ENCODE measurements at regions not wholly inside any gene's neighbourhood (a gene's known extent, or its start where the extent isn't known, plus 50 kb on each side); places are given as distances from the start of the nearest gene placed in this dataset.

GRCh38 chr7:115731796-115732471 lies 298.6 kb downstream of the TFEC start:
- no peaks in the 10 kb centered on the region for H3K9me2 ChIP-seq (ENCODE audit: insufficient read depth)
- no peak for DNase-seq
- WGBS, 2 experiments (ENCODE audit: low coverage in 1 of 2, low lambda C conversion rate in 2 of 2, missing lambda C conversion rate in 2 of 2), result 65 to 82% methylated on average over 4 of the region's 4 CpGs
- H3F3A ChIP-seq (ENCODE audit: insufficient read depth), result no peaks in the 10 kb centered on the region
- H3K4me2 ChIP-seq (ENCODE audit: unreplicated experiment), result no peak overlapping the region
- TF ChIP-seq EZH2 (IDR thresholded peaks at IDR 0.05; ENCODE audit: insufficient read depth, poor library complexity, severe bottlenecking) (no peak), EZH2phosphoT487 (IDR thresholded peaks at IDR 0.05; ENCODE audit: insufficient read depth, low read depth) (no peak)
- no peaks in the 10 kb centered on the region for H3K79me2 ChIP-seq (ENCODE audit: insufficient read depth)
- in situ Hi-C loops (cut with MboI), result no loop called here
- no peak overlapping the region for H2AFZ ChIP-seq
- H3K27ac ChIP-seq, result no peak overlapping the region
- no peaks in the 10 kb centered on the region for H3K9me3 ChIP-seq (ENCODE audit: low read depth)
- H3K27me3 ChIP-seq (replicated peaks; ENCODE audit: insufficient read depth), result no peaks in the 10 kb centered on the region
- H3K4me1 ChIP-seq (ENCODE audit: insufficient read depth), result no peaks in the 10 kb centered on the region
- H3K36me3 ChIP-seq (ENCODE audit: low read depth), result no peaks in the 10 kb centered on the region
- H3K9ac ChIP-seq, result no peak overlapping the region
- no peak overlapping the region for H3K4me3 ChIP-seq
- H4K20me1 ChIP-seq (ENCODE audit: insufficient read depth), result no peaks in the 10 kb centered on the region

- Histone ChIP-seq H3F3A (ENCODE audit: insufficient read depth) (no peaks in the 10 kb centered on the region), H3K9ac (no peak overlapping the region), H3K9me3 (ENCODE audit: low read depth) (no peaks in the 10 kb centered on the region), H2AFZ (no peak overlapping the region), H3K4me3 (no peak overlapping the region), H3K27ac (no peak overlapping the region), H4K20me1 (ENCODE audit: insufficient read depth) (no peaks in the 10 kb centered on the region), H3K79me2 (ENCODE audit: insufficient read depth) (no peaks in the 10 kb centered on the region), H3K4me2 (ENCODE audit: unreplicated experiment) (no peak overlapping the region), H3K36me3 (ENCODE audit: low read depth) (no peaks in the 10 kb centered on the region), H3K9me2 (ENCODE audit: insufficient read depth) (no peaks in the 10 kb centered on the region; the same call in 1 of the 2 replicates), H3K4me1 (ENCODE audit: insufficient read depth) (no peaks in the 10 kb centered on the region), H3K27me3 (replicated peaks; ENCODE audit: insufficient read depth) (no peaks in the 10 kb centered on the region)
- TF ChIP-seq EZH2phosphoT487 (IDR thresholded peaks at IDR 0.05; ENCODE audit: insufficient read depth, low read depth), result no peak
- no peak for TF ChIP-seq EZH2 (IDR thresholded peaks at IDR 0.05; ENCODE audit: insufficient read depth, poor library complexity, severe bottlenecking)
- WGBS, 2 experiments (ENCODE audit: low coverage in 1 of 2, low lambda C conversion rate in 2 of 2, missing lambda C conversion rate in 2 of 2), result 66 to 84% methylated on average over 2 of the region's 2 CpGs
- in situ Hi-C loops (cut with MboI), result no loop called here
- DNase-seq, result no peak
Measured at GRCh38 chr7:115728518-115728917, 302.0 kb downstream of the TFEC start.

- no peak for TF ChIP-seq EZH2phosphoT487 (IDR thresholded peaks at IDR 0.05; ENCODE audit: insufficient read depth, low read depth)
- no peak for TF ChIP-seq EZH2 (IDR thresholded peaks at IDR 0.05; ENCODE audit: insufficient read depth, poor library complexity, severe bottlenecking)
- no peak overlapping the region for H3K27ac ChIP-seq
- 58 to 68% methylated on average over 3 of the region's 3 CpGs for WGBS, 2 experiments (ENCODE audit: low coverage in 1 of 2, low lambda C conversion rate in 2 of 2, missing lambda C conversion rate in 2 of 2)
- H3K9me2 ChIP-seq (ENCODE audit: insufficient read depth), result no peaks in the 10 kb centered on the region; the same call in 1 of the 2 replicates
- no peaks in the 10 kb centered on the region for H3K9me3 ChIP-seq (ENCODE audit: low read depth)
- H3K27me3 ChIP-seq (replicated peaks; ENCODE audit: insufficient read depth), result no peaks in the 10 kb centered on the region
- no peaks in the 10 kb centered on the region for H3K36me3 ChIP-seq (ENCODE audit: low read depth)
- H3K79me2 ChIP-seq (ENCODE audit: insufficient read depth), result no peaks in the 10 kb centered on the region
- no peak for DNase-seq
- no peaks in the 10 kb centered on the region for H4K20me1 ChIP-seq (ENCODE audit: insufficient read depth)
- H2AFZ ChIP-seq, result no peak overlapping the region
- H3K4me2 ChIP-seq (ENCODE audit: unreplicated experiment), result no peak overlapping the region
- no peak overlapping the region for H3K9ac ChIP-seq
- no peaks in the 10 kb centered on the region for H3F3A ChIP-seq (ENCODE audit: insufficient read depth)
- in situ Hi-C loops (cut with MboI), result no loop called here
- no peak overlapping the region for H3K4me3 ChIP-seq
- H3K4me1 ChIP-seq (ENCODE audit: insufficient read depth), result no peaks in the 10 kb centered on the region
Measured at GRCh38 chr7:115724400-115725056, 306.0 kb downstream of the TFEC start.

- no peaks in the 10 kb centered on the region for H3K36me3 ChIP-seq (ENCODE audit: low read depth)
- no peaks in the 10 kb centered on the region for H4K20me1 ChIP-seq (ENCODE audit: insufficient read depth)
- in situ Hi-C loops (cut with MboI), result no loop called here
- WGBS, 2 experiments (ENCODE audit: low coverage in 1 of 2, low lambda C conversion rate in 2 of 2, missing lambda C conversion rate in 2 of 2), result 36 to 39% methylated on average over 4 of the region's 4 CpGs
- no peaks in the 10 kb centered on the region for H3K27me3 ChIP-seq (replicated peaks; ENCODE audit: insufficient read depth)
- no peaks in the 10 kb centered on the region for H3K9me3 ChIP-seq (ENCODE audit: low read depth)
- TF ChIP-seq EZH2 (IDR thresholded peaks at IDR 0.05; ENCODE audit: insufficient read depth, poor library complexity, severe bottlenecking) (no peak), EZH2phosphoT487 (IDR thresholded peaks at IDR 0.05; ENCODE audit: insufficient read depth, low read depth) (no peak)
- H3K27ac ChIP-seq, result no peak overlapping the region
- peak overlapping the region; percentile 25; the same call in 1 of the 2 replicates for H2AFZ ChIP-seq
- no peak for DNase-seq
- no peak overlapping the region for H3K9ac ChIP-seq
- no peaks in the 10 kb centered on the region for H3F3A ChIP-seq (ENCODE audit: insufficient read depth)
- no peak overlapping the region for H3K4me2 ChIP-seq (ENCODE audit: unreplicated experiment)
- H3K79me2 ChIP-seq (ENCODE audit: insufficient read depth), result no peaks in the 10 kb centered on the region
- H3K4me1 ChIP-seq (ENCODE audit: insufficient read depth), result no peaks in the 10 kb centered on the region
- no peaks in the 10 kb centered on the region; the same call in 1 of the 2 replicates for H3K9me2 ChIP-seq (ENCODE audit: insufficient read depth)
- no peak overlapping the region for H3K4me3 ChIP-seq
Measured at GRCh38 chr7:115722302-115722977, 308.1 kb downstream of the TFEC start.

Measured in GM23248 (cell line).